Trophoblast cell (in vitro differentiated cells and primary cell): ENCODE measurements at regions not wholly inside any gene's neighbourhood (a gene's known extent, or its start where the extent isn't known, plus 50 kb on each side); places are given as distances from the start of the nearest gene placed in this dataset.

Source experiments
- DNase-seq, 2 donors: peaks; one replicate each; pipeline ENCODE4 v3.0.0-alpha.2; 2016
- H2AFZ ChIP-seq: 2 replicates; pipeline ENCODE4 v1.6.1; 2013; ENCODE audit warnings: low read length, moderate library complexity, mild to moderate bottlenecking; ENCODE audit not compliant: insufficient read depth, poor library complexity
- H2AK5ac ChIP-seq: 2 replicates; pipeline ENCODE4 v1.6.1; 2013; ENCODE audit warnings: mild to moderate bottlenecking, low read length
- H2BK120ac ChIP-seq: 2 replicates; pipeline ENCODE4 v1.6.1; 2013; ENCODE audit warnings: low read length, mild to moderate bottlenecking, moderate library complexity; ENCODE audit not compliant: insufficient read depth, poor library complexity
- H2BK12ac ChIP-seq: 2 replicates; pipeline ENCODE4 v1.6.1; 2013; ENCODE audit warnings: mild to moderate bottlenecking, low read length, moderate library complexity
- H2BK5ac ChIP-seq: 2 replicates; pipeline ENCODE4 v1.6.1; 2013; ENCODE audit warnings: low read length, low read depth, moderate library complexity, mild to moderate bottlenecking; ENCODE audit not compliant: poor library complexity
- H3K14ac ChIP-seq: 2 replicates; pipeline ENCODE4 v1.6.1; 2013; ENCODE audit warnings: mild to moderate bottlenecking, low read length
- H3K18ac ChIP-seq: 2 replicates; pipeline ENCODE4 v1.6.1; 2013; ENCODE audit warnings: mild to moderate bottlenecking, low read length
- H3K23ac ChIP-seq: 2 replicates; pipeline ENCODE4 v1.6.1; 2013; ENCODE audit warnings: low read length
- H3K27ac ChIP-seq: 2 replicates; pipeline ENCODE4 v1.5.1; 2013; ENCODE audit warnings: low read depth, mild to moderate bottlenecking, inconsistent platforms, low read length, moderate library complexity
- H3K27me3 ChIP-seq: 2 replicates; pipeline ENCODE4 v1.6.1; 2013; ENCODE audit warnings: inconsistent platforms, mild to moderate bottlenecking, low read length, moderate library complexity; ENCODE audit not compliant: insufficient read depth
- H3K36me3 ChIP-seq, 2 experiments: 1 replicate in 1 of 2; 2 replicates in 1 of 2; pipeline ENCODE4 v1.6.1; 2013; ENCODE audit warnings: low read length in 2 of 2, mild to moderate bottlenecking in 2 of 2, moderate library complexity in 1 of 2; ENCODE audit not compliant: insufficient read depth in 2 of 2, control insufficient read depth in 1 of 2
- H3K4ac ChIP-seq: 2 replicates; pipeline ENCODE4 v1.6.1; 2013; ENCODE audit warnings: low read depth, mild to moderate bottlenecking, low read length, moderate library complexity
- H3K4me1 ChIP-seq, 2 experiments: 1 replicate in 1 of 2; 2 replicates in 1 of 2; pipeline ENCODE4 v1.6.1; 2013; ENCODE audit warnings: low read length in 2 of 2, mild to moderate bottlenecking in 2 of 2, moderate library complexity in 1 of 2; ENCODE audit not compliant: insufficient read depth in 2 of 2, control insufficient read depth in 1 of 2
- H3K4me2 ChIP-seq: 2 replicates; pipeline ENCODE4 v1.6.1; 2013; ENCODE audit warnings: inconsistent platforms, mild to moderate bottlenecking, low read length, moderate library complexity
- H3K4me3 ChIP-seq: 2 replicates; pipeline ENCODE4 v1.5.1; 2013; ENCODE audit warnings: mild to moderate bottlenecking, low read depth, low read length, inconsistent platforms
- H3K79me1 ChIP-seq: one replicate; pipeline ENCODE4 v1.6.1; 2013; ENCODE audit warnings: low read length
- H3K79me2 ChIP-seq: 2 replicates; pipeline ENCODE4 v1.6.1; 2013; ENCODE audit warnings: low read length, mild to moderate bottlenecking; ENCODE audit not compliant: control insufficient read depth, insufficient read depth, poor library complexity
- H3K9ac ChIP-seq: 2 replicates; pipeline ENCODE4 v1.6.1; 2013; ENCODE audit warnings: mild to moderate bottlenecking, low read length
- H3K9me3 ChIP-seq: 2 replicates; pipeline ENCODE4 v1.6.1; 2013; ENCODE audit warnings: low read depth, mild to moderate bottlenecking, control low read depth, inconsistent platforms, low read length; ENCODE audit not compliant: insufficient read depth
- H4K12ac ChIP-seq: 2 replicates; pipeline ENCODE4 v1.6.1; 2013; ENCODE audit warnings: low read depth, mild to moderate bottlenecking, low read length, moderate library complexity
- H4K8ac ChIP-seq: 2 replicates; pipeline ENCODE4 v1.6.1; 2013; ENCODE audit warnings: low read depth, mild to moderate bottlenecking, low read length, moderate library complexity
- H4K91ac ChIP-seq: one replicate; pipeline ENCODE4 v1.6.1; 2013; ENCODE audit warnings: low read depth, mild to moderate bottlenecking, low read length, moderate library complexity
- WGBS: extraction: QIAGEN DNeasy Blood & Tissue Kit; methylation state at CpG from one replicate; pipeline ENCODE4 v1.1.7; 2013; ENCODE audit warnings: missing lambda C conversion rate; ENCODE audit not compliant: insufficient read length, insufficient coverage; ENCODE audit errors: extremely low coverage; 5-methylcytosine and 5-hydroxymethylcytosine counted together

- H3K4me3 ChIP-seq: no peak overlapping the region
- H2BK12ac ChIP-seq: no peak overlapping the region
- H3K79me1 ChIP-seq: no peaks in the 10 kb centered on the region
- H3K23ac ChIP-seq: no peak overlapping the region
- no peak overlapping the region for H2AFZ ChIP-seq
- H4K8ac ChIP-seq: no peak overlapping the region
- H3K79me2 ChIP-seq: no peaks in the 10 kb centered on the region
- H2AK5ac ChIP-seq: no peak overlapping the region
- H4K91ac ChIP-seq: no peak overlapping the region
- no peaks in the 10 kb centered on the region for H3K4me1 ChIP-seq
- H2BK120ac ChIP-seq: no peak overlapping the region
- no peak overlapping the region for H3K14ac ChIP-seq
- no peak overlapping the region for H4K12ac ChIP-seq
- H3K9ac ChIP-seq: no peak overlapping the region
- no peak overlapping the region for H3K27ac ChIP-seq
- no peak overlapping the region for H3K4ac ChIP-seq
- no peak for DNase-seq
- no peaks in the 10 kb centered on the region for H3K9me3 ChIP-seq
- no peaks in the 10 kb centered on the region for H3K36me3 ChIP-seq
- no peak overlapping the region for H3K18ac ChIP-seq
- H3K27me3 ChIP-seq: no peaks in the 10 kb centered on the region
- no peak overlapping the region for H2BK5ac ChIP-seq
- no peak overlapping the region for H3K4me2 ChIP-seq
Measured at GRCh38 chr1:112788561-112788960, 73.4 kb upstream of the PPM1J start.

- no peak overlapping the region for H2BK12ac ChIP-seq
- no peak overlapping the region for H2AFZ ChIP-seq
- H3K4me2 ChIP-seq: no peak overlapping the region
- no peak overlapping the region for H2AK5ac ChIP-seq
- no peaks in the 10 kb centered on the region for H3K4me1 ChIP-seq
- H3K36me3 ChIP-seq: no peaks in the 10 kb centered on the region
- DNase-seq: no peak
- no peak overlapping the region for H3K9ac ChIP-seq
- H2BK5ac ChIP-seq: no peak overlapping the region
- no peak overlapping the region for H3K27ac ChIP-seq
- no peak overlapping the region for H4K12ac ChIP-seq
- H3K79me1 ChIP-seq: no peaks in the 10 kb centered on the region
- H2BK120ac ChIP-seq: no peak overlapping the region
- H3K27me3 ChIP-seq: no peaks in the 10 kb centered on the region
- no peak overlapping the region for H3K4me3 ChIP-seq
- no peak overlapping the region for H3K23ac ChIP-seq
- no peak overlapping the region for H4K91ac ChIP-seq
- no peak overlapping the region for H3K4ac ChIP-seq
- peaks cover under 1% of the 10 kb centered on the region for H3K9me3 ChIP-seq
- no peak overlapping the region for H4K8ac ChIP-seq
- no CpG with 5 or more reads among the region's 2 CpGs for WGBS
- no peaks in the 10 kb centered on the region for H3K79me2 ChIP-seq
- H3K14ac ChIP-seq: no peak overlapping the region
- H3K18ac ChIP-seq: no peak overlapping the region
Measured at GRCh38 chr1:112788054-112788453, 72.9 kb upstream of the PPM1J start.

GRCh38 chr1:112783059-112783458 is 67.9 kb upstream of the PPM1J start:
- Histone ChIP-seq H3K4me3 (no peak overlapping the region), H3K23ac (no peak overlapping the region), H4K91ac (no peak overlapping the region), H3K4ac (no peak overlapping the region), H3K9ac (no peak overlapping the region), H3K18ac (no peak overlapping the region), H3K4me2 (no peak overlapping the region), H2BK12ac (no peak overlapping the region), H3K79me2 (no peaks in the 10 kb centered on the region), H2AFZ (no peak overlapping the region), H3K4me1 (no peaks in the 10 kb centered on the region), H2BK5ac (no peak overlapping the region), H3K79me1 (no peaks in the 10 kb centered on the region), H3K27me3 (no peaks in the 10 kb centered on the region), H2BK120ac (no peak overlapping the region), H2AK5ac (no peak overlapping the region), H4K8ac (no peak overlapping the region), H3K36me3 (no peaks in the 10 kb centered on the region), H4K12ac (no peak overlapping the region), H3K14ac (no peak overlapping the region), H3K27ac (no peak overlapping the region), H3K9me3 (peaks cover 3% of the 10 kb centered on the region)
- DNase-seq: no peak

DNA sequence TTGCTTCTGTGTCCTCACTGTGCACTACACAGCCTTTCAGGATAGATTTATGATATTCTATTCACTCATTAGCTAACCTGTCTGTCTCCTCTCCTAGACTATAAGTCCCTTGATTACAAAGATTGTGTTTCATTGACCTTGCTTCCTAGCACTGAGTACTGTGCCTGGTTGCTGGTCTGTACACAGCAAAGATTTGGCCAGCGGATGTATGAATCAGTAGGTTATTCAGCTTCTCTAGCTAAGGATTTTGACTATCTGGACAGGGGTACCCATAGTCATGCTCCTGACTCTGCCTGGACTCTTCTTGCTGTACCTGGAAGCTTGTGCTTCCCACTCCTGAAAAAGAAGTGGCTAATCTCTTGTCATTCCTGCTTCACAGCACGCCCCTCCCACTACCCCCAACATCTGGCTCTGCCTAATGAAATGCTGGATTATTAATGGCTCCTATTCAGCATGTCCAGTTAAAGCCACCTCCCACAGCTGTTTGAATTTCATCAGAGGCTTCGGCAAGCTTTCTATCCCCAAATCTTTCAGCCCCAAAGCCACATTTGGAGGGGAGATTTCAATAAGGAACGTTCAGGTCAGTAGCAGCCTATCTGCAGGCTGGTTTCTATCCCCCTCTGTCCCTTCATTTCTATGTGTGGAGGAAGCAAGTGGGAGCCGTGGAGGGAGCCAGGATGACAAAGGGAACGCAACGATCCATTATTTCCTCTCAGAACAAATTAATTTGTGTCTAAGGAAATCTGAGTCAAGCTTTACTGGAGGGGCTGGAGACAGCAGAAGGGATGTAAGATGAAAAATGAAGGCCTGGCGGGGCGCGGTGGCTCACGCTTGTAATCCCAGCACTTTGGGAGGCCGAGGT is 64.8 kb upstream of the PPM1J start:
- Histone ChIP-seq H3K18ac (no peak overlapping the region), H3K9me3 (peaks cover 3% of the 10 kb centered on the region), H2BK5ac (no peak overlapping the region), H3K4me2 (no peak overlapping the region), H3K23ac (no peak overlapping the region), H3K27ac (no peak overlapping the region), H3K36me3 (no peaks in the 10 kb centered on the region), H2BK12ac (no peak overlapping the region), H3K4me1 (no peaks in the 10 kb centered on the region), H3K14ac (no peak overlapping the region), H3K79me1 (no peaks in the 10 kb centered on the region), H4K12ac (no peak overlapping the region), H2AK5ac (no peak overlapping the region), H3K27me3 (no peaks in the 10 kb centered on the region), H2AFZ (no peak overlapping the region), H3K4me3 (no peak overlapping the region), H3K4ac (no peak overlapping the region), H4K91ac (no peak overlapping the region), H3K79me2 (no peaks in the 10 kb centered on the region), H4K8ac (no peak overlapping the region), H3K9ac (no peak overlapping the region), H2BK120ac (no peak overlapping the region)
- no peak for DNase-seq
- no CpG with 5 or more reads among the region's 12 CpGs for WGBS
